ENCODE measurements at regions not wholly inside any gene's neighbourhood (a gene's known extent, or its start where the extent isn't known, plus 50 kb on each side); places are given as distances from the start of the nearest gene placed in this dataset.
"Not testable (repeated sequence)": the region's sequence is repeated elsewhere in the genome, so short reads cannot be mapped to it uniquely, and the experiment has no call there.

DNA sequence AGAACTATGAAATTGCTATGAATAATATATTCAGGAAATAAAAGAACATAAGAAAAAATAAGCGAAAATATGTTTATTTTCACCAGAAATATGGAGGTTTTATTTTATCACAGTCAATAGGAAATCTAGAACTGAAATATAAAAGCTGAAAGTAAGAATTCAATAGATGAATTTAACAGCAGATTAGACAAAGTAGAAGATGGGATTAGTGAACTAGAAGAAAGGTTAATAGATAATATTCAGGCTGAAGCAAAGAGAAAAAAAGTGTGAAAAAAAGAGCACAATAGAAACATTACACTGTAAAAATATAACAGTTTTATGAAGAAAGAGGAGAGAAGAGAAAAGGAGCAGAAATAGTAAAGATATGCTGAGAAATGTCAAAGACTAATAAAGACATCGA is 1152.1 kb downstream of the FAT4 start:
- no peak for DNase-seq

DNA sequence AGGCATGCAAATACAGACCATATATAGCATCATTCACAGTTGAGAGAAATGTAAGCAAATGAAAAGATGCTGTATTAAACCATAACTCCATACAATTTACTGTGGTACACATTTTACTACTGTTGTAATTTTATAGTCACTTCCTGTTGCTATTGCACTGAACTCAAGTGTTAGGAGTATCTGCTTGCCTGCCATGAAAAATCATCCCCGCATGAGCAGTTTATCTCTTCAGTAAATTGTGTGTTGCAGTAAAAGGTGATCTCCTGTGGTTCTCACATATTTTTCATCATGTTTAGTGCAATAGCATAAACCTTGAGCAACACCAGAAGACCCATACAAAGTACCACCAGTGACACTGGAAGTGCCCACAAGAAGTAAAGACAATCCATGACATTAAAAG is 1153.4 kb downstream of the FAT4 start:
- DNase-seq, result no peak

DNA sequence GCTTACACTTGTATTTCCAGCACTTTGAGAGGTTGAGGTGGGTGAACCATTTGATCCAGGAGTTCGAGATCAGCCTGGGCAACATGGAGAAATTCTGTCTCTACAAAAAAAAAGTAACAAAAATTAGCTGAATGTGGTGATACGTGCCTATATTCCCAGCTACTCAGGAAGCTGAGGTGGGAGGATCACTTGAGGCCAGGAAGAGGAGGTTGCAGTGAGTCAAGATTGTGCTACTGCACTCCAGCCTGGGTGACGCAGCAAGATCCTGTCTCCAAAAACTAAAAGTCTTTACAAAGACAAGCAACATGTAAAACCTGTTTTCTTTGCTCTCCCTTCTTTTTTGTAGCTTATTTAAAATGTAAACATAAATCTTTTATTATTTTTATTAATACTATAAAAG is 1156.1 kb downstream of the FAT4 start:
- DNase-seq, result no peak

DNA sequence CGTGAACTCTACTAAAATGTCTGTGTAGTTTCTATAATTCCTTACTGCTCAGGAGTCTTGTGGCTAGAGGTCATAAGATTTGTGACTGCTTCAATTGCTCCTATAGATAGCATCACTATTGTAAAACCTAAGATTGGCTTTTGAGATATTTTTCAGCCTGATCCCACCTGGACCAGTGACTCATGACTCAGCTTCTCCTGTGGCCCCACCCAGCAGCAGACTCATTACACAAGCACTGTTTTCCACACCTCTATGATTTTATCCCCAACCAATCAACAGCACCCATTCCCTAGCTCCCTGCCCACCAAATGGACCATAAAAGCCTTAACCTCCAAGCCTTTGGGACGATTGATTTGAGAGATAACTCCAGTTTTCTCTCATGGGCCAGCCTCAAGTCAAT is 1157.0 kb upstream of the INTU start:
- DNase-seq, result no peak

DNA sequence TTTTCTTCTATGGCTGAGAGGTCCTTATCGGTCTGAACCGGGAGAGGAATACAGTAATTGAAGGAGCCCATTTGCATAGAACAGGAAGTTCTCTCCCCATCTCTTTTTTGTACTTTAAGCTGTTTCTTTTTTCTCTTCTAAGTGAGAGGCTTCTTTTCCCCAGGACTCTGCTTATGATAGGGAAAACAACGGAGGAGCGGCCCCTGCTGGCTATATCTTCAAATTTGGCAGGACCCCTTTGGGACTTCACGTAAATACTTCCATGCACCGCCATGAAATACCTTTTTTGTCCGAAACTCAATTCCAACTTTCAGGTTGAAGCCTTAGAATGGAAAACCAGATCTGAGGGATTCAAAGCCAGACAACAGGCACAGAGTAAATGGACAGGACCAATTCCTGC is 1153.0 kb upstream of the INTU start:
- DNase-seq, result no peak

DNA sequence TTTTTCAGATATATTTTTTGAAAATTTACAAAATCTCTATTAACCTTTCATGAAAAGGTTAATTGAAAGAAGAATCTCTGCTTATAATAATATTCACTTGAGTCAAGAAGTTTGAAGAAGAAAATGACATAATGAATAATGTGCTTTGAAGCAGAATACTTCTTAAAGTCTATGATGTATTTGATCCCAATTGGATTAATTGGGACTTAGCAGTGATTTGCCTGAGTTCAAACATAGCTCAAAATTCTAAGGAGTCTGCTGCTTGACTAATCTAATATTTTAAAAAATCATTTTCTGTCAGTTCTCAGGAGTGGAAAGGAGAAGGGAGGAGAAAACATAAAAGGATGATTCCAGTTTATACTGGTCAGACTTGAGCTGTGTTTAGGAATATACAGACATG is 1150.4 kb upstream of the INTU start:
- no peak for DNase-seq

DNA sequence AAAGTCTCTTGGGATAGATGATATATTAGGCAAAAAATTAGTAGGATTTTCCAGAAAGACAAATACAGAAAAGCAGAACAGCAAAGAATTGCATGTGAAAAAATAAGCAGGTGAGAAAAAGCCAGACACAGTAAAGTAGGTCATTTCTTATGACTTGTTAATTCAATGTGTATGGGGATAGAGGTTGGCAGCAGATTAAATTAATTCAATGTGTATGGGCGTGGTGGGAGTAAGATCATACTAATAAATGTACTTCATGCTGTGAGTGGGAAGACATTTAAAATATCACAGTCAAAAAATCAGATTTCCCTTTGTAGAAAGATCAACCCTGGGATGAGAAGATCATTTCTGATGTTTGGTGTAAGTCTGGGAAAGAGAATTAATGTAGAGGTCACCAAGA is 1146.4 kb upstream of the INTU start:
- no peak for DNase-seq

DNA sequence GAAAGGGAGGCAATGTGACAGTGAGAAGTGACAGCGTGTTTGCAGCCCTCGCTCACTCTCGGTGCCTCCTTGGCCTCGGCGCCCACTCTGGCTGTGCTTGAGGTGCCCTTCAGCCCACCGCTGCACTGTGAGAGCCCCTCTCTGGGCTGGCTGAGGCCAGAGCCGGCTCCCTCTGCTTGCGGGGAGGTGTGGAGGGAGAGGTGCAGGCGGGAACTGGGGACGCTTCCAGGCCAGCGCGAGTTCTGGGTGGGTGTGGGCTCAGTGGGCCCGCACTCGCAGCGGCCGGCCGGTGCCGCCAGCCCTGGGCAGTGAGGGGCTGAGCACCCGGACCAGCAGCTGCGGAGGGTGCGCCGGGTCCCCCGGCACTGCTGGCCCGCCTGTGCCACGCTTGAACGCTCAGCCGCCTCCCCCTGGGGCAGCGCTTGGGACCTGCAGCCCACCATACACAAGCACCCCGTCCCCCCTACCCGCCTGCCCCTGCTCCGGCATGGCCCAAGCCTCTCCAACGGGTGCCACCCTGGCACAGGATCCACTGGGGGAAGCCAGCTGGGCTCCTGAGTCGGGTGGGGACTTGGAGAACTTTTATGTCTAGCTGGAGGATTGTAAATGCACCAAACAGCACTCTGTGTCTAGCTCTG is 1142.8 kb upstream of the INTU start:
- DNase-seq, result no peak

DNA sequence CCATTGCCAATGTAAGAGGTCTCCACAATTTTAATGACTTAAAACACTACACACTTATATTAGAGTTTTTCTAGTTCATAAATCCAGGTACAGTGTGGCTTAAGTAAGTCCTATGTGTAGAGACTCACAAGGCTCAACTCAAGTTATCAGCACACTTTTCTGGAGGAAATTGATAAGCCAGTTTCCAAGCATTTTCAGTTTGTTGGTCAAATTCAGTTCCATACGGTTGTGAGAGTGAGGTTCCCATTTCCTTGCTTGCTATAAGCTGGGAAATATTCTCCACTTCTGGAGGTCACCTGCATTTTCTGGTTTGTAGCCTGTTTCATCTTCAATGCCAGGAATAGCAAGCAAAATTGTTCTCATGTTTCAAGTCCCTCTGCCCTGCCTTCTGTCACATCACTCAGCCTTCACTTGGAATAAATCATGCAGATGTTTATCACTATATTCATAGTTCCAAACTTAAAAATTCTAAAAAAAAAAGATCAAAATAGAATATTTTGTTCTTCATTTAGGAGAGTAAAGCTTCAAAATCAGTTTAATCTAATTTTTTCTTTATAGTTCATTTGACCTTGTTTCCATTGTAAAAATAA is 1137.5 kb upstream of the INTU start:
- DNase-seq, result no peak

DNA sequence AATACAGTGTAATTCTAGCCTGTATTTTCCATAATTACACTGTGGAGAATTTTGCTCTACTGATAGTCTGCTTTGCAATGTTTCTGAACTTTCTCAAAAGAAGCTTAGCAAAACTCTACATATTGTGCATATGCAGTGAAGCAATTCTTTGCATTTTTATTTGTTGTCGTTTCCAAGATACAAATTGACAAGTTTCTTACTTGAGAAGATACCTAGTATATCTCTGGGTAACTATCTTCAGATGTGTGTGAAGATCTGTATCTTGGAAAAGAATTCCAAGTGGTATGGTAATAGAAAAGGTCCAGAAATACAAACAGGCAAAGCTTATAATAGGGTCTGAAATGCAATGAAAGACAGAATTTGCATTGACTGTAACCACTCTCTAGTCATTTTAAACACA is 1119.8 kb upstream of the INTU start:
- no peak for DNase-seq

DNA sequence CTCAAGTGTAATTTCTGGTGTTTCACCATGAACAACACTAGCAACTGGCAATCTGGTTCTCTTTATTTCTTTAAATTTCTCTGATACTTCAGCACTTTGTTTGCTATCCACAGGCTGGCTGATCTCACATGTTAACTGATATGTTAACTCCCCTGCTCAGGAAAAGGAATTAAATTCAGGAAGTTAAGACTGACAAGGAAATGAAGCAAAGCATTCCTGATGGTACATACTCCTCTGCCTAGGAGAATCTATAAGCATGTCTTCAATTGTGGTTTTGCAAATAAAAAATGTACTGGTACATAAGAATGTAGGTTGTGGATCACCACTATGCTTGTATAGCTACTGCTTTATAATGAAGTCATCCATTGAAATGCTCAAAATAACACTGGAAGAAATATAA is 1119.2 kb upstream of the INTU start:
- no peak for DNase-seq

DNA sequence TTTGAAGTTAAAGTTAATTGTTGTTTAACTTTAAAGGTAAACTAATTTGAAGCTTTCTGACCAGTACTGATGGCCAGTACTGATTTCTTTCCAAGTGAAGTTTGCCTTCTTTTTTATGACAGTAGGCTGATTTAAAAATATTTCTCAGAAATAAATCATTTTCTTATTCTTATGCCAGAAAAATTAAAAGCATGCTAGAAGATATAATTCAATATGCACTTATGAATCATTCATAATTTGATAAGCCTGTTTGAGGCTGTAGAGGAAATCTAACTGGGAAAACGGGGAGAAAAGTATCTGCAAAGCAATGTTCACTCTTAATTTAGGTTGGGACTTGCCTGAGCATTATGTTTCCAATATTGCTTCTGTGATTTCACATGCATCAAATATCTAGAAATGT is 1112.0 kb upstream of the INTU start:
- no peak for DNase-seq

DNA sequence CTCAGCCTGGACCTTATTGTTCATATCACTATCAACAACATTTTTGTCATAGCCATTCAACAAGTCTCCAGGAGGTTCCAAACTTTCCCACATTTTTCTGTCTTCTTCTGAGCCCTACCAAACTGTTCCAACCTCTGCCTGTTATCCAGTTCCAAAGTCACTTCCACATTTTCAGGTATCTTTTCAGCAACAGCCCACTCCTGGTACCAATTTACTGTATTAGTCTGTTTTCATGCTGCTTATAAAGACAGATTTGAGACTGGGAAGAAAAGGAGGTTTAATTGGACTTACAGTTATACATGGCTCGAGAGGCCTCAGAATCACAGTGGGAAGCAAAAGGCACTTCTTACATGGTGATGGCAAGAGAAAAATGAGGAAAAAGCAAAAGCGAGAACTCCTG is 1107.4 kb upstream of the INTU start:
- not testable (repeated sequence) for DNase-seq

DNA sequence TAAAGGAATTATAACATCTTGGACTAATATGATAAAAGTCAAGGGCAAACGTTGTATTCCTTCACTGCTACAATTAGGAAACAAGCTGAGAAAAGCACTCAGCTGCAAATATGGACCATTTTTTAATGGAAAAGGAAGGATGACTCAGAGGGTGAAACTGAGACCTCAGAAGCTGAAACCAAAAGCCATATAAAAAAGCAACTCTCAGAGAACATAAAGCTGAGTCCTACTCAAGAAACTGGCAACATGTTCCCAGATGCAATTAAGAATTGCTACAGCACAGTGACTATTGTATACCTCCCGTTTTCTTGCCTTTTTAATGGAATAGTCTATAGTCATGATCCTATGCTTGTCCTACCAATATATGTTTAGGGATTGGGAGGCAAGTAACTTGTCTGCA is 1106.4 kb upstream of the INTU start:
- no peak for DNase-seq

DNA sequence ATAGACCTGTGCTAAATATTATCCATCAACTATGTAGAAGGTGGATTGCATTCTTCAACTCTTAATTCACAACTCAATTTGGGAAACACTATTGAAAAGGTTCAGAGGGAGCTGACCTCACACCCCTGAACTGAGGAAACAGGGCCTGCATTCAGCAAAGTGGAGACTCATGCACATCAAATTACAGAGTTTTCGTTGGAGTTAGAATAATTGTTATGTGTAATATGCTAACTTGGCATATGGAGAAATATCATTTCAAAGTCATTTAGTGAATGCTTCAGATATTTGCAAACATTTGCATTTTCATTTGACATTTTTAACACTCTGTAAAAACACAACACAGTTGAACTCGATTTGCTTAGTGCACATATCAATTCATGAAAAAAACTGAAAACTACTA is 1102.8 kb upstream of the INTU start:
- DNase-seq, result no peak

DNA sequence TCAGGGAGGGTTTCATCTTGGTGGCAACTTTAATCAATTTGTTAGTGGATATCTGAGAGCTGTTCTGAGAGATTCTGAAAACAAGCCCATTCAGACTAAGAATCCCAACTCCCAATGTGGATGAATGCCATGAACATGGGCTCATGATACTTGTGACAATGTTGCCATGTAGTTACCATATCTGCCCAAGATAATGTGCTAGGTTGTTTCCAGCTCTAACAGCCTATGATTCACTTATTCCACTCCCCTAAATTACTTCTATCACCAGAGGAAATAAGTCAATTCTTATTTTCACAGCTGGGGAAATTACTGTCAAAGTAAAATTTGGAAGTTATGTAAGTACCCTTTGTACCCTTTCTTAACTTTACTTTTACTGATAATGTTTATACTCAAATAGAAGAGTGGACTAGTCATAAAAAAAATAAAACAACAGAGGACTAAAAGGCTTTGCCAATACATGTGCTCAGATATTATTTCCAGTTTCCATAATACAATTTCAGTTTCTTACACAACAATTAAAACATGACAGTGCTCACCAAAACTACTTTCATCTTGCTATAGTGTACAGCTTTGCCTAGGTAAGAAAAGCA is 1101.7 kb upstream of the INTU start:
- DNase-seq, result no peak

DNA sequence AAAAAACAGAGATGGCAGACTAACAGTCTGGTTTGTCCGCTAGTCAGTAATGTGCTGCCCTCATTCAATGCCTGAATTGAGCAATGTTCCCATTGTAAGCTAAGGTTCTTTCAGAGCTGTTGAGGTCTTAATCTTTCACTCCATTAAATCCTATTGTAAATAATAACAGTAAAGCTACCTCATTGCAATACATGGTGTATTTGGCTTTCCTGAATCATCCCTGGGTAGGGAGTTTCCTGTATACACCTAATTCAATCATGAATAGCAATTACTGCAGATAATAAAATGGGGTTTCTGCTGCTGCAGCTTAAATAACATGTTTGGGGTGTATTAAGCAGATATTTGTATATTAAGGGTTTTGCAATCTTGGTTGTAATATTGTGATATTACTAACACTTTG is 1100.2 kb upstream of the INTU start:
- no peak for DNase-seq

DNA sequence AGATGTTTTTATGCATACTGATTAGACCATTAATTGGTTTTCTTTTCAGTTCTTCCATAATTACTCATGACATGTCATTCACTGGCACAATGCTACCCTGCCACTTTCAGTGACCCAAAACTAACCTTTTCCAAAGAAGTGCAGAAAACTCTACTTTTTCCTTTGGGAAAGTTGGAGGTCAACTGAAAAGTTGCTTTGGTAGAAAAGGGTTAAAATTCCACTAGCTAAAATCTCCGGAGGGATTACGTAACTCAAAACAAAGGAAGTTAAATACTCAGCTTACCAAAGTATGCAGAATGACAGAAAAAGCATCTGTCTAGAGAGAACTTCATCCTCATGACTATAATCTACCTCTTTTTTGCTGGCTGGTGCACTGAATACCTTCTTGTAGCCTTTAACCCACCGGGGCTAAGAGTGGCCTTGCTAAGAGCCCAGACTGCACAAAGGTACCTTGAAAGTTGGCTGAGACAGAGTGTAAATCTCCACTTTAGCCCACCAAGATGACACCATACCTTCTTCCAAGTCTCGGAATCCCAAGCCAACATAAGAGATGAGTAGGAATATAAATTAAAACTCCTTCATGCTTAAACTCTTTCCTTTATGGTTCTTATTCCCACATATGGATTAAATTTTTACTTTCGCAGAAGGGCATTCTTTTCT is 1099.5 kb upstream of the INTU start:
- no peak for DNase-seq

DNA sequence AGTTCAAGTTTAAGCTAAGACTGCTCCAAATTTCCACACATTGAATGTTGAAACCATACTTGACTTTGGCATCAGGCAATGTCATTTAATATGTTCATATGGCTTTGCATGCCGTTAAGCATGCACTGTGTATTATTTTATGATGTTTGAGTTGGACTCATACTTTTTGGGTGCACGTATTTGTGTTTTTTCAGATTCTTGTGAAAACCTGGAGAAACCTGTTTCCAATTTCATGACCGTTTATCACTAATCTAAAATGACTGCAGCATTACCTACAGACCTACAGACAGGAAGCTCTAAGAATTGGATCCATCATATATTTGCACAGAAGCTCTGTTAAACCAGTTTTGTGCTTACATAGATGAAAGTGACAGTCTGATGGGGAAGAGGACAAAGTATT is 1093.0 kb upstream of the INTU start:
- no peak for DNase-seq

DNA sequence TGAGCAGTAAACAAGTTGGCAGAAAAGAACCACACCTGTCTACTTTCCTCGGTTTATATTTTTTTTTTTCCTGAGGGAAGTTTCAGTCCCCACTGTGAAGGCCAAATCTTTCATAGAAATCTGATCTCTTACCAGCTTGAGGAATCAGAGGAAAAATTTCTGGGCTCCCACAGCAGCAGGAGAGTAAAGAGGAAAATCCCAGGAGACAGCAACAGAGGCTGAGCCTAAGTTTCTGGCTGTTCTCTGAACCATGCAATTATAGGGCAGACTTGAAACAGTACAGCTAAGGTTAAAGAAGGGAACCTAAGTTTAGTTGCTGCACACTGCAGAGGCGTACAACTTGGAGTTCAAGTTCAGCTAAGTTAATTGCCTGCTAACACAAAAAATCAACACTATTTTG is 1090.9 kb upstream of the INTU start:
- DNase-seq, result no peak

DNA sequence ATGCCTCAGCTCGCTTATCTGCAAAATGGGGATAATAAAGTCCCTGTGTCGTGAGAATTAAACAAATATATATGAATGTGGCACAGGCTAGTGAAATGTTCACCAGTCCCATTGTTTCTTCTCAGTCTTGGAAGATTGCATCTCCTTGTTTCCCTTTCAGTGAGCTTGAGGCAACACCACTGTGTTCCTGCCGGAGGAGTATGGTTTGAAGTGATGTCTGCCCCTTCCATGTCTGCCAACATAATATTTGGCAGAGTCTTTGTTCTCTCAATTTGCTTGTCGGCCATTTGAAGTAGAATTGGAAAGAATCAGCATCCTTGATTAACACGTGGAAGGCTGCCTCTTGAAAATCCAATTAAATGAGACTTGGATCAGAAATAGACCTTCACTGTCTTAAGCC is 1088.5 kb upstream of the INTU start:
- DNase-seq, result no peak

DNA sequence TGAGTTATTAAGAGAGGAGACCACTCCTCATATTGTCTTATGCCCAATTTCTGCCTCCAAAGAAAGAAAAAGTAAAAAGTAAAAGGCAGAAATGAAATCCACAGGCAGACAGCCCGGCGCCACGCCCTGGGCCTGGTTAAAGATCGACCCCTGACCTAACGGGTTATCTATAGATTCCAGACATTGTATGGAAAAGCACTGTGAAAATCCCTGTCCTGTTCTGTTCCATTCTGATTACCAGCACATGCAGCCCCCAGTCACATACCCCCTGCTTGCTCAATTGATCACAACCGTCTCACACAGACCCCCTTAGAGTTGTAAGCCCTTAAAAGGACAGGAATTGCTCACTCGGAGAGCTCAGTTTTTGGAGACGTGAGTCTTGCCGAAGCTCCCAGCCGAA is 1086.6 kb upstream of the INTU start:
- DNase-seq, result not testable (repeated sequence)

DNA sequence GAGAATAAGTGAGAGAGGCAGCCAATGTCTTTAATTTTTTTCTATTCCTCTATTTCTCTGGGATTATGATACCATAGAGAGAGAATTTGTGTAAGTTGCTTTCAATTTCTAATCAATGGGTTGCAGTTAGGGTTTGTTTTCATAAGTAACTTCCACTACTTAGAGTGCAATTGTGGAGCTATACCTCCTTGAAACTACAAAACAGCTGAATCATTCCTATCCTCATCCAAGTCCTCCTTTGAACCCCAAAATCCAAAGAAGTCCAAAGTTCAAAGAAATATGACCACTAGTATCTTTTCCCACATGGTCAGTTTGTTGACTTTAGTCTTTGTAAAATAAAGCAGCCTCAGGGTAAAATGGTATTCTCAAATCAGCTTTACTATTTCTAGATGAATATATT is 1085.4 kb upstream of the INTU start:
- no peak for DNase-seq

DNA sequence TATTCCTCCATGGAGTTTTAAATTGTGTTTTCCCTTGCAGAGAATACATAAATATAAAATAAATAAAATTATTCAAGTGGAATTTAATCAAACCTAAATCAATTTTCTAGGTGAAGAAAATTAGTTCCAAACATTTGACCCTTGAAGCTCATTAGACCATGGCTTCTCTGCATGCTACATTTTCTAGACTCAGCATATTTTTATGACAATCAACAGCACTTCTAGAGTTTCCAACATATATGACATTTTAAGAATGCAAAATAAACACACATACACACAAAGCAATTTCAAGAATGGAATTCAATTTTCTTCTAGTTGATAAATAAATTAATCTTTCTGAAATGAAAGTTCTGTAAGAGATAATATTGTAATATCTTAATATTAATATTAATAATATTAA is 1083.9 kb upstream of the INTU start:
- no peak for DNase-seq

DNA sequence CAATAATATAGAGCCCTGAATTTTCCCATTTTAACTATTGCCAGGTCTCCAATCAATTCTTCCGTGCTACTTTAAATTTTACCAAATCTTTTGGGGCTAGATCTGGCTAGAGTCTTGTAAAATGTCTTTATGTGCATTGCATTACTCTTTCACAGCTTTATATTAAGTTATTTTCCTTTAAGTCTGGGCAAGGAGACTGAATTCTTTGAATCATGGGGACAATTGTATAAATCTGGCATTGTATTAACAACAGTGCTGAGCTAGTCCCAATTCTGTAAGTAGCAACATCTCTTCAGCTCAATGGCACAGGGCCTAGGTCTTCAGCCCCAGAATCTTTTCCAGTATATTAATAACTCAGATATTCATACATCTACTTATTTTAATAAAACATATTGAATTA is 1080.4 kb upstream of the INTU start:
- no peak for DNase-seq
